Osteoblast (primary cell): ENCODE measurements at regions not wholly inside any gene's neighbourhood (a gene's known extent, or its start where the extent isn't known, plus 50 kb on each side); places are given as distances from the start of the nearest gene placed in this dataset.

Experiments used
- DNase-seq: peaks from one replicate; pipeline ENCODE4 v3.0.0; 2011; ENCODE audit warnings: low spot score, mixed read lengths; ENCODE audit not compliant: insufficient read length; ENCODE audit errors: missing footprints
- H2AFZ ChIP-seq: 2 replicates; pipeline ENCODE4 v1.6.0; 2011; ENCODE audit warnings: mild to moderate bottlenecking, low read length
- H3K27ac ChIP-seq: 2 replicates; pipeline ENCODE4 v1.5.1; 2011; ENCODE audit warnings: mild to moderate bottlenecking, low read depth, low read length, moderate library complexity
- H3K27me3 ChIP-seq: 2 replicates; pipeline ENCODE4 v1.6.0; 2012; ENCODE audit warnings: mild to moderate bottlenecking, control low read depth, inconsistent platforms, low read length, moderate library complexity; ENCODE audit not compliant: insufficient read depth
- H3K36me3 ChIP-seq: 2 replicates; pipeline ENCODE4 v1.5.1; 2011; ENCODE audit warnings: mild to moderate bottlenecking, low read length, control low read depth, moderate library complexity; ENCODE audit not compliant: insufficient read depth
- H3K4me1 ChIP-seq: 2 replicates; pipeline ENCODE4 v1.5.1; 2011; ENCODE audit warnings: mild to moderate bottlenecking, low read length, control low read depth, moderate library complexity; ENCODE audit not compliant: insufficient read depth
- H3K4me2 ChIP-seq: 2 replicates; pipeline ENCODE4 v1.6.0; 2011; ENCODE audit warnings: mild to moderate bottlenecking, low read length; ENCODE audit not compliant: insufficient read depth
- H3K4me3 ChIP-seq: fragments of 200-600 bp; sonication (generic); 3 replicates; pipeline ENCODE4 v1.5.1; 2012; ENCODE audit warnings: mild to moderate bottlenecking, low read length, inconsistent platforms; ENCODE audit not compliant: insufficient read depth
- H3K79me2 ChIP-seq: 2 replicates; pipeline ENCODE4 v1.6.0; 2012; ENCODE audit warnings: mild to moderate bottlenecking, low read length, control low read depth, inconsistent platforms; ENCODE audit not compliant: insufficient read depth
- H3K9me3 ChIP-seq: 2 replicates; pipeline ENCODE4 v1.5.1; 2011; ENCODE audit warnings: low read depth, low read length, control low read depth
- H4K20me1 ChIP-seq: 2 replicates; pipeline ENCODE4 v1.6.0; 2012; ENCODE audit warnings: mild to moderate bottlenecking, low read length, control low read depth; ENCODE audit not compliant: insufficient read depth
- TF ChIP-seq, protein P1 (sequence below): IDR thresholded peaks from 2 replicates; pipeline ENCODE4 v1.5.1; 2011; ENCODE audit warnings: mild to moderate bottlenecking, low read depth, low read length, moderate library complexity; ENCODE audit errors: extremely low read depth

DNA sequence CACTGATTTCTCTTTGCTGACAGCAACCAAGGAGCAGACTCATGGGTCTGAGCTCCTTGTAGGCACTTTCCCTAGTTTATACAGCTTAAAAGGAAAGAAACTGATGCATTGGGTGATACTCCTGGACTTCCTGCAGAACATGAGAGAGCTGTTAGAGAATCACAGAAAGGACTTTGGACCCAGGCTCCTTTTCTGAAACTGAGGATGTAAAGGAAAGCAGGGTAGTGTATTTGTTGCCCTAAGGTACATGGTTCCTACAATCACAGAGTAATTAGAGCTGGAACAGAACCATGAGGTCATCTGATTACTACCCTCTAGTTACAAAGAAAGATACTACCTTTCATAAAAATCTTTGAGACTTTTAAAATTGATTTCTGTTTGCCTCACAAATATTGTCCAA, 477.1 kb upstream of the SPTLC3 start:
- H4K20me1 ChIP-seq = no peaks in the 10 kb centered on the region
- H3K36me3 ChIP-seq = no peaks in the 10 kb centered on the region
- no peak overlapping the region for H2AFZ ChIP-seq
- H3K9me3 ChIP-seq = peaks cover 6% of the 10 kb centered on the region
- H3K4me3 ChIP-seq = no peak overlapping the region
- no peak for DNase-seq
- H3K27ac ChIP-seq = no peak overlapping the region
- H3K4me1 ChIP-seq = no peaks in the 10 kb centered on the region
- H3K27me3 ChIP-seq = no peaks in the 10 kb centered on the region
- no peaks in the 10 kb centered on the region for H3K79me2 ChIP-seq
- TF ChIP-seq, protein P1, sequence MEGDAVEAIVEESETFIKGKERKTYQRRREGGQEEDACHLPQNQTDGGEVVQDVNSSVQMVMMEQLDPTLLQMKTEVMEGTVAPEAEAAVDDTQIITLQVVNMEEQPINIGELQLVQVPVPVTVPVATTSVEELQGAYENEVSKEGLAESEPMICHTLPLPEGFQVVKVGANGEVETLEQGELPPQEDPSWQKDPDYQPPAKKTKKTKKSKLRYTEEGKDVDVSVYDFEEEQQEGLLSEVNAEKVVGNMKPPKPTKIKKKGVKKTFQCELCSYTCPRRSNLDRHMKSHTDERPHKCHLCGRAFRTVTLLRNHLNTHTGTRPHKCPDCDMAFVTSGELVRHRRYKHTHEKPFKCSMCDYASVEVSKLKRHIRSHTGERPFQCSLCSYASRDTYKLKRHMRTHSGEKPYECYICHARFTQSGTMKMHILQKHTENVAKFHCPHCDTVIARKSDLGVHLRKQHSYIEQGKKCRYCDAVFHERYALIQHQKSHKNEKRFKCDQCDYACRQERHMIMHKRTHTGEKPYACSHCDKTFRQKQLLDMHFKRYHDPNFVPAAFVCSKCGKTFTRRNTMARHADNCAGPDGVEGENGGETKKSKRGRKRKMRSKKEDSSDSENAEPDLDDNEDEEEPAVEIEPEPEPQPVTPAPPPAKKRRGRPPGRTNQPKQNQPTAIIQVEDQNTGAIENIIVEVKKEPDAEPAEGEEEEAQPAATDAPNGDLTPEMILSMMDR = no peak
- no peak overlapping the region for H3K4me2 ChIP-seq

DNA sequence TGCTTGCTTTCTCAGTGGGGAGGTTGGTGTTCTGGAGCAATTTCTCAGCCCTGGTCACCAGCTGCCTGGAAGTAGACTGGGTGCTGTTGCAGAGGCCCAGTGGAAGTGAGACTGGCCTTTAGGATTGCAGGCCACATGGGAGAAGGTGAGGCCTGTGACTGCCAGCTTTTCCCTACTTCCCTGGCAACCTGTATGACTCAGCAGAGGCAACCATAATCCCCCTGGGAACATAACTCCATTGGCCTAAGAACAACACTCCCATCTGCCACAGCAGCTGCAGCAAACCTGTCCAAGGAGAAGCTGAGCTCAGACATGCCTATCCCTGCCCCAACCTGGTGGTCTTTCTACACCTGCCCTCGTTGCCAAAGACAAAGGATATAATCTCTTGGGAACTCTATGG, 473.5 kb upstream of the SPTLC3 start:
- Histone ChIP-seq H3K36me3 (no peaks in the 10 kb centered on the region), H3K9me3 (peaks cover 6% of the 10 kb centered on the region), H3K27me3 (no peaks in the 10 kb centered on the region), H3K27ac (no peak overlapping the region), H3K4me2 (no peak overlapping the region), H3K4me3 (no peak overlapping the region), H2AFZ (no peak overlapping the region), H3K4me1 (no peaks in the 10 kb centered on the region), H3K79me2 (no peaks in the 10 kb centered on the region), H4K20me1 (no peaks in the 10 kb centered on the region)
- no peak for DNase-seq
- TF ChIP-seq, protein P1 = no peak

DNA sequence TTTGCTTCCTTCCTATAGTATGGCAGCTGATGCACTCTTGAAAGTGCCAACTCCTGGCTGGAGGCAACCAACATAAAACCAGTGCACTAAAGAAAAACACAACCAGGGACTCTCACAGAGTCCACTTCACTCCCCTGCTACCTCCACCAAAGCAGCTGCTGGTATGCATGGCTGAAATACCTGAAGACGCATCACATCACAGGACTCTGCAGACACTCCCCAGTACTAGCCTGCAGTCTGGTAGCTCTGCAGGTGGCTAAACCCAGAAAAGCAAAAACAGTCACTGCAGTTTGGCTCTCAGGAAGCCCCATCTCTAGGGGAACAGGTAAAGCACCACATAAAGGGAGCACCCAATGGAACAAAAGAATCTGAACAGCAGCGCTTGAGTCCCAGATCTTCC, 473.0 kb upstream of the SPTLC3 start:
- DNase-seq = no peak
- H3K9me3 ChIP-seq = peaks cover 4% of the 10 kb centered on the region
- TF ChIP-seq, protein P1 = no peak
- no peaks in the 10 kb centered on the region for H3K36me3 ChIP-seq
- no peak overlapping the region for H2AFZ ChIP-seq
- no peaks in the 10 kb centered on the region for H3K79me2 ChIP-seq
- H4K20me1 ChIP-seq = no peaks in the 10 kb centered on the region
- H3K27ac ChIP-seq = no peak overlapping the region
- H3K4me2 ChIP-seq = no peak overlapping the region
- H3K4me3 ChIP-seq = no peak overlapping the region
- H3K4me1 ChIP-seq = no peaks in the 10 kb centered on the region
- no peaks in the 10 kb centered on the region for H3K27me3 ChIP-seq

DNA sequence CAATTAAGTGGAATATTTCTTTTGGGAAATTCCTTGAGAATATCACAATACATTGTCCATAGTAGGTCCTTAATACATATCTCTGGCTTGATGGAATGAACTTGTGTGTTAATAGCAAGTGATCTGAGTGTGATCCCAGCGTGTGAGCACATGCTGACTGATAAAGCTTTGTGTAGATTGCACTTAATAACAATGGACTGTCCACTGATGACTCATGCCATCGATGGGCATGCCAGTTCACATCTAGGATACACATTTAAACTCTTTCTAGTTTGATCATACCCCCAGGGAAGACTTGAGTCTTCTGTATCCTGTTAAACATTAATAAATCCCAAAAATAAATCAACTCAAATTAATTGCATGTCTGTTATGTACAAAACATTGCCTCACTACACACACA, 454.3 kb upstream of the SPTLC3 start:
- Histone ChIP-seq H3K36me3 (no peaks in the 10 kb centered on the region), H3K9me3 (no peaks in the 10 kb centered on the region), H3K79me2 (no peaks in the 10 kb centered on the region), H3K4me1 (no peaks in the 10 kb centered on the region), H3K27me3 (no peaks in the 10 kb centered on the region), H3K27ac (no peak overlapping the region), H3K4me3 (no peak overlapping the region), H4K20me1 (no peaks in the 10 kb centered on the region), H3K4me2 (no peak overlapping the region), H2AFZ (no peak overlapping the region)
- no peak for DNase-seq
- TF ChIP-seq, protein P1 = no peak
